IMR-90 (cell line): ENCODE measurements at regions not wholly inside any gene's neighbourhood (a gene's known extent, or its start where the extent isn't known, plus 50 kb on each side); places are given as distances from the start of the nearest gene placed in this dataset.

Source experiments
- ATAC-seq: fragments of 200-7000 bp; cut with Tn5 transposase; 2 replicates; pipeline ENCODE4 v1.9.1; 2020; ENCODE audit warnings: low read depth, mild to moderate bottlenecking, moderate library complexity
- BruUV-seq: library from RNA; stranded (reverse); fragments of 400-500 nt; replicated peaks from 2 replicates; lab custom pipeline; 2021; lab: Mats Ljungman, UMichigan
- CTCF ChIA-PET: fragments of 300-600 bp; formaldehyde crosslinking; extraction: SDS; loops from one replicate; lab custom pipeline; 2021; ENCODE audit warnings: antibody characterized with exemption; lab: Yijun Ruan, JAX
- POLR2A ChIA-PET: fragments of 300-600 bp; sonication (Branson Sonifier 250); formaldehyde crosslinking; loops from one replicate; lab custom pipeline; 2022; ENCODE audit warnings: antibody characterized with exemption; ENCODE audit not compliant: unreplicated experiment; lab: Charles Lee
- DNase-seq: peaks from one replicate; pipeline ENCODE4 v3.0.0; 2013
- H2AFZ ChIP-seq: replicated peaks from 2 replicates; pipeline ENCODE3; 2013; ENCODE audit warnings: low read length, mild to moderate bottlenecking; ENCODE audit not compliant: poor library complexity
- H2AK5ac ChIP-seq: 2 replicates; pipeline ENCODE4 v1.6.1; 2013; ENCODE audit warnings: low read depth, low read length, inconsistent platforms
- H2AK9ac ChIP-seq: replicated peaks from 2 replicates; pipeline ENCODE3; 2013; ENCODE audit warnings: mild to moderate bottlenecking, low read depth, low read length, moderate library complexity; ENCODE audit not compliant: poor library complexity
- H2BK120ac ChIP-seq: 2 replicates; pipeline ENCODE4 v1.6.1; 2013; ENCODE audit warnings: low read depth, low read length, inconsistent platforms
- H2BK15ac ChIP-seq: 3 replicates; pipeline ENCODE4 v1.6.1; 2013; ENCODE audit warnings: low read depth, low read length, inconsistent platforms
- H2BK20ac ChIP-seq: 2 replicates; pipeline ENCODE4 v1.6.1; 2013; ENCODE audit warnings: low read depth, mild to moderate bottlenecking, inconsistent platforms, low read length, moderate library complexity
- H2BK5ac ChIP-seq: 2 replicates; pipeline ENCODE4 v1.6.1; 2013; ENCODE audit warnings: mild to moderate bottlenecking, low read depth, low read length, inconsistent platforms; ENCODE audit not compliant: poor library complexity, severe bottlenecking
- H3K14ac ChIP-seq: replicated peaks from 2 replicates; pipeline ENCODE4 v1.6.1; 2013; ENCODE audit warnings: low read depth, low read length, inconsistent platforms
- H3K18ac ChIP-seq: 2 replicates; pipeline ENCODE4 v1.6.1; 2013; ENCODE audit warnings: low read depth, low read length, control low read depth
- H3K23ac ChIP-seq: 2 replicates; pipeline ENCODE4 v1.6.1; 2013; ENCODE audit warnings: low read depth, low read length, inconsistent platforms
- H3K27ac ChIP-seq: 2 replicates; pipeline ENCODE4 v1.5.1; 2013; ENCODE audit warnings: mild to moderate bottlenecking, control low read depth, low read length; ENCODE audit not compliant: insufficient read depth
- H3K27me3 ChIP-seq: 2 replicates; pipeline ENCODE4 v1.6.1; 2013; ENCODE audit warnings: low read length; ENCODE audit not compliant: control insufficient read depth, insufficient read depth
- H3K36me3 ChIP-seq: 2 replicates; pipeline ENCODE4 v1.6.1; 2013; ENCODE audit warnings: low read length, mixed read lengths; ENCODE audit not compliant: control insufficient read depth, insufficient read depth
- H3K4ac ChIP-seq: 2 replicates; pipeline ENCODE4 v1.6.1; 2013; ENCODE audit warnings: low read depth, low read length, inconsistent platforms
- H3K4me1 ChIP-seq: 2 replicates; pipeline ENCODE4 v1.6.1; 2013; ENCODE audit warnings: low read length, mixed read lengths; ENCODE audit not compliant: control insufficient read depth, insufficient read depth
- H3K4me2 ChIP-seq: 2 replicates; pipeline ENCODE4 v1.6.1; 2013; ENCODE audit warnings: low read depth, mild to moderate bottlenecking, control low read depth, low read length, moderate library complexity
- H3K4me3 ChIP-seq: 2 replicates; pipeline ENCODE4 v1.5.1; 2013; ENCODE audit warnings: low read depth, mild to moderate bottlenecking, control low read depth, low read length, moderate library complexity; ENCODE audit not compliant: insufficient read depth
- H3K56ac ChIP-seq: 2 replicates; pipeline ENCODE4 v1.6.1; 2013; ENCODE audit warnings: low read length, inconsistent platforms; ENCODE audit not compliant: insufficient read depth; ENCODE audit errors: extremely low read depth
- H3K79me1 ChIP-seq, 2 experiments: 2 replicates each; pipeline ENCODE4 v1.6.1; 2013; ENCODE audit warnings: low read length in 2 of 2, inconsistent platforms in 1 of 2, low read depth in 1 of 2
- H3K9ac ChIP-seq: 2 replicates; pipeline ENCODE4 v1.6.1; 2013; ENCODE audit warnings: low read depth, low read length, control low read depth
- H3K9me1 ChIP-seq: 2 replicates; pipeline ENCODE4 v1.6.1; 2013; ENCODE audit warnings: low read length, inconsistent platforms; ENCODE audit not compliant: insufficient read depth
- H3K9me3 ChIP-seq: 2 replicates; pipeline ENCODE4 v1.6.1; 2013; ENCODE audit warnings: low read length; ENCODE audit not compliant: control insufficient read depth, insufficient read depth
- H4K20me1 ChIP-seq: 2 replicates; pipeline ENCODE4 v1.6.1; 2013; ENCODE audit warnings: low read length, inconsistent platforms; ENCODE audit not compliant: insufficient read depth
- H4K5ac ChIP-seq: 2 replicates; pipeline ENCODE4 v1.6.1; 2013; ENCODE audit warnings: mild to moderate bottlenecking, low read depth, low read length, control low read depth
- H4K8ac ChIP-seq, 2 experiments: 2 replicates each; pipeline ENCODE4 v1.6.1; 2013; ENCODE audit warnings: low read depth in 2 of 2, low read length in 2 of 2, control low read depth in 1 of 2, inconsistent platforms in 1 of 2
- H4K91ac ChIP-seq: 2 replicates; pipeline ENCODE4 v1.6.1; 2013; ENCODE audit warnings: low read depth, low read length, inconsistent platforms; ENCODE audit not compliant: insufficient read depth
- BHLHE40 ChIP-seq: fragments of 150-350 bp; IDR thresholded peaks from 2 replicates; pipeline ENCODE4 v1.6.1; 2016; ENCODE audit warnings: mild to moderate bottlenecking, low read depth, low read length
- CEBPB ChIP-seq: IDR thresholded peaks from 2 replicates; pipeline ENCODE4 v1.6.1; 2012; ENCODE audit warnings: low read depth, low read length, improper control_type of control experiment
- CTCF ChIP-seq: conservative IDR thresholded peaks from 2 replicates; pipeline ENCODE4 v1.5.1; 2012; ENCODE audit warnings: mild to moderate bottlenecking, low read depth, low read length, improper control_type of control experiment
- ELK1 ChIP-seq: fragments of 150-350 bp; IDR thresholded peaks from 2 replicates; pipeline ENCODE4 v1.6.1; 2016; ENCODE audit warnings: low read depth, mild to moderate bottlenecking, low read length, moderate library complexity, borderline replicate concordance
- FOS ChIP-seq: fragments of 150-350 bp; IDR thresholded peaks from 2 replicates; pipeline ENCODE4 v1.6.1; 2016; ENCODE audit warnings: low read depth, low read length
- MAFK ChIP-seq: IDR thresholded peaks from 2 replicates; pipeline ENCODE4 v1.6.1; 2012; ENCODE audit warnings: low read depth, low read length, improper control_type of control experiment
- MAZ ChIP-seq: IDR thresholded peaks from 2 replicates; pipeline ENCODE4 v1.6.1; 2012; ENCODE audit warnings: low read depth, mild to moderate bottlenecking, low read length, improper control_type of control experiment, moderate library complexity, borderline replicate concordance
- MXI1 ChIP-seq: IDR thresholded peaks from 2 replicates; pipeline ENCODE4 v1.6.1; 2012; ENCODE audit warnings: low read depth, mild to moderate bottlenecking, low read length, moderate library complexity, borderline replicate concordance
- NFE2L2 ChIP-seq: fragments of 150-350 bp; IDR thresholded peaks from 2 replicates; pipeline ENCODE4 v1.6.1; 2016; ENCODE audit warnings: low read depth, mild to moderate bottlenecking, low read length
- POLR2A ChIP-seq: IDR thresholded peaks from 2 replicates; pipeline ENCODE4 v1.6.1; 2012; ENCODE audit warnings: mild to moderate bottlenecking, low read depth, low read length
- RAD21 ChIP-seq: IDR thresholded peaks from 2 replicates; pipeline ENCODE4 v1.6.1; 2012; ENCODE audit warnings: low read length, improper control_type of control experiment
- RCOR1 ChIP-seq: IDR thresholded peaks from 2 replicates; pipeline ENCODE4 v1.6.1; 2012; ENCODE audit warnings: mild to moderate bottlenecking, low read length, improper control_type of control experiment; ENCODE audit not compliant: insufficient replicate concordance
- RFX5 ChIP-seq: IDR thresholded peaks from 2 replicates; pipeline ENCODE4 v1.8.0; 2012; ENCODE audit warnings: low read depth, mild to moderate bottlenecking, low read length, moderate library complexity
- SMC3 ChIP-seq: fragments of 150-350 bp; IDR thresholded peaks from 2 replicates; pipeline ENCODE4 v1.6.1; 2016; ENCODE audit warnings: low read depth, mild to moderate bottlenecking, antibody characterized with exemption, low read length, moderate library complexity
- USF2 ChIP-seq: fragments of 150-350 bp; IDR thresholded peaks from 2 replicates; pipeline ENCODE4 v1.6.1; 2017; ENCODE audit warnings: mild to moderate bottlenecking, antibody characterized with exemption, low read length, low read depth
- WGBS, 2 experiments: methylation state at CpG; one replicate each; pipeline versions ENCODE4 v1.1.5 to v1.1.7; 2013; ENCODE audit warnings: missing lambda C conversion rate in 2 of 2; ENCODE audit not compliant: insufficient read length in 1 of 2; ENCODE audit errors: extremely low coverage in 2 of 2; 5-methylcytosine and 5-hydroxymethylcytosine counted together
- dilution Hi-C: fragments of 300-500 bp; cut with HindIII; formaldehyde crosslinking; loops from one replicate; pipeline ENCODE4 v1.14.3; 2018; ENCODE audit warnings: low sequenced_read_pairs; ENCODE audit not compliant: unreplicated experiment
- in situ Hi-C: fragments of 300-500 bp; cut with MboI; formaldehyde crosslinking; loops from 3 replicates; pipeline ENCODE4 v1.14.3; 2019; ENCODE audit warnings: low sequenced_read_pairs, inconsistent platforms, mixed read lengths
- intact Hi-C: fragments of 100-400 bp; cut with micrococcal nuclease; formaldehyde crosslinking; loops from 2 replicates; pipeline ENCODE4 v1.10.0; 2022

- Histone ChIP-seq H3K14ac (no peak overlapping the region; the same call in 1 of the 2 replicates), H4K20me1 (no peaks in the 10 kb centered on the region), H2AK9ac (no peak overlapping the region), H2BK5ac (no peak overlapping the region), H3K23ac (no peak overlapping the region), H3K9me1 (0 out of 2 replicates have a peak, but pooled peaks cover 3% of the 10 kb centered on the region), H3K4me2 (no peak overlapping the region), H2AK5ac (no peak overlapping the region), H4K91ac (no peak overlapping the region), H3K56ac (no peak overlapping the region), H3K4me3 (no peak overlapping the region), H2BK15ac (no peak overlapping the region; the same call in 2 of the 3 replicates), H2AFZ (no peak overlapping the region), H3K4ac (no peak overlapping the region), H3K27ac (no peak overlapping the region), H3K4me1 (peaks cover 3% of the 10 kb centered on the region), H2BK120ac (peak overlapping the region; percentile 53), H4K8ac (no peak overlapping the region), H4K5ac (no peak overlapping the region), H3K18ac (no peak overlapping the region), H3K9ac (no peak overlapping the region), H2BK20ac (peak overlapping the region; percentile 46; the same call in 1 of the 2 replicates), H3K9me3 (no peaks in the 10 kb centered on the region), H3K27me3 (no peaks in the 10 kb centered on the region; the same call in 1 of the 2 replicates), H3K36me3 (no peaks in the 10 kb centered on the region), H3K79me1 (no peaks in the 10 kb centered on the region)
- no TSS peak for BruUV-seq
- ChIA-PET POLR2A (no interaction called here), CTCF (interaction anchor here (0.5 to 1.0 kb wide), 2 partner anchors 19 to 367 kb away, joined by 4 to 5 read pairs; no protein-coding TSS in a partner anchor)
- dilution Hi-C loops (no loop called here), intact Hi-C loops (no loop called here), in situ Hi-C loops (no loop called here)
- no peak for ATAC-seq
- peak; percentile 63 for DNase-seq
- no CpG with 5 or more reads among the region's 8 CpGs for WGBS, 2 experiments
- TF ChIP-seq SMC3 = no peak
- no peak for TF ChIP-seq ELK1
- no peak for TF ChIP-seq MAZ
- no peak for TF ChIP-seq RAD21
- no peak for TF ChIP-seq MXI1
- TF ChIP-seq RCOR1 = no peak
- no peak for TF ChIP-seq BHLHE40
- TF ChIP-seq RFX5 = no peak
- no peak for TF ChIP-seq NFE2L2
- TF ChIP-seq POLR2A = no peak
- no peak for TF ChIP-seq USF2
- TF ChIP-seq MAFK = no peak
- no peak for TF ChIP-seq CEBPB
- TF ChIP-seq CTCF = no peak
- no peak for TF ChIP-seq FOS
Measured at GRCh38 chr11:100557830-100558611, 129.1 kb upstream of the ARHGAP42 start.
